Retinal pigment epithelial cell (primary cell): ENCODE measurements at regions not wholly inside any gene's neighbourhood (a gene's known extent, or its start where the extent isn't known, plus 50 kb on each side); places are given as distances from the start of the nearest gene placed in this dataset.

Experiments
- DNase-seq: peaks from one replicate; pipeline ENCODE4 v3.0.0-alpha.2; 2010; ENCODE audit warnings: low read depth
- H3K4me3 ChIP-seq: 2 replicates; pipeline ENCODE4 v1.5.1; 2011; ENCODE audit warnings: mild to moderate bottlenecking, low read length, control low read depth, moderate library complexity
- TF ChIP-seq, protein P1 (sequence below): conservative IDR thresholded peaks from 2 replicates; pipeline ENCODE4 v1.5.1; 2011; ENCODE audit warnings: low read depth, low read length, control low read depth, inconsistent platforms

DNA sequence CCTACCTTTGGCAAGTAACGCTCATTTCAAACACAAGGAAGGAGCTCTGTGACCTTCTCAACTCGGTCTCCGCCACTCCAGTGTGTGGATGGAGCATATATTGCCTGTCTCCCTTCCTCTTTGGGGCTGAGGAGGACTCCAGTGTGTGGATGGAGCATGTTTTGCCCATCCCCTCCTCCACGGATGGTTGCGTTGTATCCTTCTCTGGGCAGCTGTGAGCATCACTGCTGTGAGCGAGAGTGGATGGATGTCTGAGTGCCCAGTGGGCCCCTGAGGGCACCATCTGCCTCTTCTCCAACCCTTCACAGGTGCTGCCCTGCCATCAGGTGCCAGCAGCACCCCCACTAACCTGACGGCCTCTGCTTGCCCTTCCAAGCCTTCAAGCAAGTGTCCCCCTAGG is 186.2 kb downstream of the TEX29 start:
- no peak for DNase-seq
- TF ChIP-seq, protein P1, sequence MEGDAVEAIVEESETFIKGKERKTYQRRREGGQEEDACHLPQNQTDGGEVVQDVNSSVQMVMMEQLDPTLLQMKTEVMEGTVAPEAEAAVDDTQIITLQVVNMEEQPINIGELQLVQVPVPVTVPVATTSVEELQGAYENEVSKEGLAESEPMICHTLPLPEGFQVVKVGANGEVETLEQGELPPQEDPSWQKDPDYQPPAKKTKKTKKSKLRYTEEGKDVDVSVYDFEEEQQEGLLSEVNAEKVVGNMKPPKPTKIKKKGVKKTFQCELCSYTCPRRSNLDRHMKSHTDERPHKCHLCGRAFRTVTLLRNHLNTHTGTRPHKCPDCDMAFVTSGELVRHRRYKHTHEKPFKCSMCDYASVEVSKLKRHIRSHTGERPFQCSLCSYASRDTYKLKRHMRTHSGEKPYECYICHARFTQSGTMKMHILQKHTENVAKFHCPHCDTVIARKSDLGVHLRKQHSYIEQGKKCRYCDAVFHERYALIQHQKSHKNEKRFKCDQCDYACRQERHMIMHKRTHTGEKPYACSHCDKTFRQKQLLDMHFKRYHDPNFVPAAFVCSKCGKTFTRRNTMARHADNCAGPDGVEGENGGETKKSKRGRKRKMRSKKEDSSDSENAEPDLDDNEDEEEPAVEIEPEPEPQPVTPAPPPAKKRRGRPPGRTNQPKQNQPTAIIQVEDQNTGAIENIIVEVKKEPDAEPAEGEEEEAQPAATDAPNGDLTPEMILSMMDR: no peak
- no peak overlapping the region for H3K4me3 ChIP-seq

DNA sequence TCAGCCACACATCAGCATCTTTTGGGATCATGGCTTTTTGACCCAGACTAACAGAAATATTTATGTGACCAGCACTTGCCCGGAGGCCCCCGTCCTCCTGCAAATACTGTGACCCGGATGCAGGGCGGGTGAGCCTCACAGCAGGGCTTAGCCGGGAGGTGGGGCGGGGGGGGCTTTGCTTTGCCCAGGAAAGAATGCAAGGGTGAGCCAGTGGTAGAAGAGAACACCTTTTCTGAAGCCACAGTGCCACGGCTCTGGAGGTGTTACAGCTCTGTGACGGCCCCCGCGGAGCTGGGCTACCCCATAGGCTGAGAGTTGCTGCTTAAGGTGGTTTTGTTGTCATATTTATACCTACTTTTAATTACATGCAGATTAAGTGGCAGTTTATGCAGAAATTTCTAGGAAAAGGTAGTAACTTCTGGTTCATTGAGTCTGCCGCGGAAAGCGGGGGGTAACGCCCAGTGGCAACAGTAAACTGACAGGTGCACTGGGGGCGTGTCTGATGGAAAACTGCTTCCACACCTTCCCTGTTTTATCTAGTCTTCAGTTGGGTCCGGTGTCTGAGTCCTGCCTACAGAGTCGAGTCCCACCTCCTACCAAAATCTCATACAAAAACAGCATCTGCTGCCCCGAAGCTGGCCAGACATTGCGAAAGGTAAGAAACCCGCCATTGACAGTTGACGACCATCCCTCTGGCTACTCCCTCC is 187.9 kb downstream of the TEX29 start:
- TF ChIP-seq, protein P1: no peak
- H3K4me3 ChIP-seq: no peak overlapping the region
- DNase-seq: no peak

DNA sequence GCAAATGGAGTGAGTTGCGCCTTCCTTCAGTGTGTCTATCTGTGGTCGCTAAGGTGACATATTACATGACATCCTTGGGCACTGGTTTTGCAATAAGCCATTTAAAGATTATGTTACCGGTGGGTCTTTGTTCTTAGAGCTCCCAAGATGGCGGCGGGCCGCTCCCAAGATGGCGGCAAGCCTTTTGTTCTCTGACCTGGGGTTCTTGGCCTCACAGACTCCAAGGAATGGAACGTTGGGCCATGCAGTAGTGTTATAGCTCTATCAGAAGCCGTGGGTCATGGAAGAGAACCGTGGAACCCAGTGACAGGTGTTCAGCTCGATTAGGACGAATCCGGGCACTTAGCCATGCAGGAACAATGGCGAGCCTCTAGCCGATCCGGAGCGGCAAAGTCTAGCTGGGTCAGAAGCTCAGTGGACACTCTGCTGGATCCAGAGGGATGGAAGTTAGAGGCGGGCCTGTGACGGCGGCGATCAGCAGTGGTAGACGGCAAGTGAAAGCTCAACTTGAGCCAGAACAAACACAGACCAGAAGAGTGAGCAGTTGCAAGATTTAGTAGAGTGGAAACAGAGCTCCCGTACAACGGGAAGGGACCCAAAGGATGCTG is 188.6 kb downstream of the TEX29 start:
- DNase-seq: no peak
- no peak overlapping the region for H3K4me3 ChIP-seq
- TF ChIP-seq, protein P1: no peak

DNA sequence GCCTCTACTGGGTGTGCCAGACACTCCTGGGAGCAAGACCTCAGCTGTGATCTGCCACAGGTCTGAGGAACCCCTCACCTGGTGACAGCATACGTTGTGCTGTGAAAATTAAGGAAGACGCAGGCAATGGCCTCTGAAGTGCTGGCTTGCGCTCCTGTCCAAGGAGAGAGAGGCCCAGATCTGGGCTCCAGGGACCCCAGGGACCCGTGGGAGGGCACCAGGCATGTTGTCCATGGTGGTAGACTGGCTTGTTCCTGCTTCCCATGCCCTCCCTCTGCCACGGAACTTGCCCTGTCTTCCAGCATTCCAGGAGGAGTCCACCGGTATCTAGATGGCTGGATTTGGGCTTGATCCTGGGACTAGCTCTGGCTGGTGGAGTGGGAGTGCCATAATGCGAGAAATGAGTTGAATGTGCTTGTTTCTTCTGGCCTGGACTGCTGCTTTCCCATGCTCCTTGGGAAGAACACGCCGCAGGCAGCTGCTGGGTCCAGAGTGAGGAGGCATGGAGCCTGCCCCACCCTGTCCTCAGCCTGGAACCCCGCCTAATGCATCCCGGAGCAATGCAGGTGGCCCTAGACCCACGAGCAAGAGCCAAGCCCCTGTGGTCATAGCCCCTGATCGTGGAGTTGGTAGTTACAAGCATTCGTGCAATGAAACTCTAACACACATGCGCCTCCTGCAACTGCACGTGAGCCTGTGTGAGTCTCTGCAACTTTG is 190.2 kb downstream of the TEX29 start:
- DNase-seq: no peak
- H3K4me3 ChIP-seq: no peak overlapping the region
- TF ChIP-seq, protein P1: no peak

DNA sequence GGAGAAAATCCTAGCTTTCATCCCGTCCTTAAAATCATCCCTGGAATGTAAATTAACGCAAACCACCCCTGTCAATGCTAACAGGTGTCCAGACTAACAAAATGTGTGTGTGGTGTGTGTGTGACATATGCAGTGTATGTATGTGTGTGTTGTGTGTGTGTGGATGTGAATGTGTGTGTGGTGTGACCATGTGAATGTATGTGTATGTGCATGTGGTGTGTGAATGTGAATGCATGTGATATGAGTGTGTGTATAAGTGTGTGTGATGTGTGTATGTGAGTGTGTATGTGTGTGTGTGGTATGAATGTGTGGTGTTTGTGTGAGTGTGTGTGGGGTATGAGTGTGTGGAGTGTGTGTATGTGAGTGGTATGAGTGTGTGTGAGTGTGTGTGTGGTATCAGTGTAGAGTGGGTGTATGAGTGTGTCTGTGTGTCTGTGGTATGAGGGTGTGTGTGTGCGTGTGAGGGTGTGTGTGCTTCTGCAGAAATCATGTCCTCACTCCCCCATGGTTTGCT is 190.8 kb downstream of the TEX29 start:
- no peak for DNase-seq
- TF ChIP-seq, protein P1: no peak
- no peak overlapping the region for H3K4me3 ChIP-seq

DNA sequence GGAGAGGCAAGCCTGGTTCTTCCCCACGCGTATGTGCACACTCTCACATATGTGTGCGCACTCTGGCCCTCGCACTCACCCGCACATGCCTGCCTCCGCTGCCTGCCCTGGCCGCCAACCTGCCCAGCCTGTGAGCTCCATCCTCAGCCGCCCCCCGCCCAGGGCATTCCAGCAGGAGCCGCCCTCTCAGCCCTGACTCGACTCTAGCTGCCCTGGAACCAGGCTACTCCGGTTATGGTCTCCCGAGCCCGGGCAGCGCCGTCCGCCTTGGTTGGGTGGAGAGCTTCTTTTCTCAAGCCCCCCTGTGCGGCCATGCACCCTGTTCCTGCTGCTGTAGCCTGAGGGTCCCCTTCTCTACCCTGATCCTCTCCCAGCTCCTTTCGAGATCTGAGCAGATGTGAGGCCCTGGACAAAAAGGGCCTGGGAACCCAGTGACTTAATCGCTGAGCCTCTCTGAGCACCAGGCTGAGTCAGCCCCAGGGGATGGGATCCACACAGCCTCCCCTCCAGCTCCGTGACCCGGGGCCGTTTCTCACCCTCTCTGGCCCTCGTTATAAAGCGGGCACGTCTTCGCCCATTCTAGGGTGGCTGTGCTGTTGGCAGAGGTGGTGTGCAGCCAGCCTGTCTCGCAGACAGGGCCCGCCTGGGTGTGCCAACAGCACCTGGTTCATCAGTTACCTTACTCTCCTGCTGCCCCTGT is 191.5 kb downstream of the TEX29 start:
- TF ChIP-seq, protein P1: no peak
- DNase-seq: no peak

More for the DNA sequence above, 191.5 kb downstream of the TEX29 start:
- no peak overlapping the region for H3K4me3 ChIP-seq
